HG03175 (cell line): ENCODE measurements at regions not wholly inside any gene's neighbourhood (a gene's known extent, or its start where the extent isn't known, plus 50 kb on each side); places are given as distances from the start of the nearest gene placed in this dataset.

Source experiments
- ATAC-seq: cut with Tn5 transposase; IDR thresholded peaks from one replicate; pipeline ENCODE4 v1.9.1; 2021; ENCODE audit warnings: mild to moderate bottlenecking, moderate library complexity; ENCODE audit not compliant: unreplicated experiment

DNA sequence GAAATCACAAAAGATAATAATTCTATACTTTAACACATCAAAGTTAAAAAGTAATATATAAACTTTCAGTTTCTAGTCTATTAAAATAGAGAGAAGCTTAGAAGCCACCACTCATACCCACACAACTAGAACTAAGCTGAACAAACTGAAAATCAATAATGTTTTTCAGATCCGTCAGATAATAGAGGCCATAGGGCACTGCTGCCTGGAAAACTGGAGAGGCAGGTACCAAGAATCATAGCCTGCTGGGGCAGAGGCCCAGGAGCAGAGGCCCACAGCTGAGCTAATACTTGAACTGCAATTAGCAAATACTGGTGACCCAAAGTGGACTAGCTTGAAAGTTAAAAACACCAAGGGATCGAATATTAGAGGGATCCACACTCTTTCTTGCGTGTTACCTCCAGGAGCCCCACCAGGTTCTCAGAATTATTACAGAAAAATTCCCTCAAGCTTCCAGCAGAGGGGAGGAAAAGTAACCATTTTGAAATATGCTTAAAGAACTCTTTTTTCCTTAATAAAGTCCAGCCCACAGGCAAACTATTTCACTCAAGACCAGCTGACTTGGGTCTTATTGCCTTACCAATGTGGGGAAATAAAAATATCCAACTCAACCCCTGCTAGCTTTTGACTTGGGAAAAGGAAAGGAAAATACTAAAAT lies 774.1 kb upstream of the IGFBP3 start:
- no peak for ATAC-seq

DNA sequence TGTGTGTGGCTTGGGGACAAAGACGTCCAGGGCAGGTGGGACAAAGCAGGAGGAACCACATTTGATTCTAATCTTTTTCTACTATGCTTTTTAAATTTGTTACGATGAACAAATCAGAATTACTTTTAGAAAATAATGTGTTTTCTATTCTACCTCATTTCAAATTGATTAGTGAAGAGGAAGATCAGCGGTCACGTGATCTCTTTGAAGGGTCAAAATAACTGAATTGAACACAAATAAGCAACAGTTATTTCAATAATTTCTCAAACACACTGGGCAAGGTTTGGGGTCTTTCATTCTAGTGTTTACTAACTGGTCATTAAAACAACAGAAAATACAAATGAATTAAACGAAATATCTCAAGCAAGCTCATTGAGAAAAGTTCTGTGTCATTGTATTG lies 773.0 kb upstream of the IGFBP3 start:
- ATAC-seq: no peak

DNA sequence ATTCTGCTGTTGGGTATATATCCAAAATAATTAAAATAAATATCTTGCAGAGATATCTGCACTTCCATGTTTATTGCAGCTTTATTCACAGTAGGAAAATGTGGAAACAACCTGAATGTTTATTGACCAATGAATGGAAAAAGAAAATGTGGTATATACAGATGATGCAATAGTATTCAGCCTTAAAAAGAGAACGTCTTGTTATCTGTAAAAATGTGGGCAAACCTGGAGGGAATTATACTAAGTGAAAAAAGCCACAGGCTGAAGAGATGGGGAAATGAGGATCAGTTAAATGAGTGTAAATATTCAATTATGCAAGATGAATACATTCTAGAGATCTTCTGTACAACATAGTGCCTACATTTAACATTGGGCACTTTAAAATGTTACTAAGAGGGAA lies 766.1 kb upstream of the IGFBP3 start:
- no peak for ATAC-seq

DNA sequence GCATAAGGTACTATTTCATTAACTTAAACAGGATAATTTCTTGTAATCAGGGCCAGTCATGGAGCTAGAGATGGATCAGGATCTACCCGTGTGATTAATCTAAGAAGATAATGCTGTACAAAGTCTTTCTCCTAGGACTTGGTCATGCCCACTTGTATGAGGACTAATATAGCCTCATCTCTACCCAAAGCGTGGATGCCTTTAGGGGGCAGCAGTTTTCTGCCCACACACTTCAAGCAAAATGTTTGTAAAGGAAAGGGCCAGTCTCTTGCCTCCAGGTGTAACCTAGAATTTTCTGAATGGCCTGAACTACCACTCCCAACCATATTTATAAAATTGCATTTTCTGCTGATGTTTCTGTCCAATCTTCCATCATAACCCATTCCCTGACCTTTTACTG lies 764.0 kb upstream of the IGFBP3 start:
- ATAC-seq: no peak

DNA sequence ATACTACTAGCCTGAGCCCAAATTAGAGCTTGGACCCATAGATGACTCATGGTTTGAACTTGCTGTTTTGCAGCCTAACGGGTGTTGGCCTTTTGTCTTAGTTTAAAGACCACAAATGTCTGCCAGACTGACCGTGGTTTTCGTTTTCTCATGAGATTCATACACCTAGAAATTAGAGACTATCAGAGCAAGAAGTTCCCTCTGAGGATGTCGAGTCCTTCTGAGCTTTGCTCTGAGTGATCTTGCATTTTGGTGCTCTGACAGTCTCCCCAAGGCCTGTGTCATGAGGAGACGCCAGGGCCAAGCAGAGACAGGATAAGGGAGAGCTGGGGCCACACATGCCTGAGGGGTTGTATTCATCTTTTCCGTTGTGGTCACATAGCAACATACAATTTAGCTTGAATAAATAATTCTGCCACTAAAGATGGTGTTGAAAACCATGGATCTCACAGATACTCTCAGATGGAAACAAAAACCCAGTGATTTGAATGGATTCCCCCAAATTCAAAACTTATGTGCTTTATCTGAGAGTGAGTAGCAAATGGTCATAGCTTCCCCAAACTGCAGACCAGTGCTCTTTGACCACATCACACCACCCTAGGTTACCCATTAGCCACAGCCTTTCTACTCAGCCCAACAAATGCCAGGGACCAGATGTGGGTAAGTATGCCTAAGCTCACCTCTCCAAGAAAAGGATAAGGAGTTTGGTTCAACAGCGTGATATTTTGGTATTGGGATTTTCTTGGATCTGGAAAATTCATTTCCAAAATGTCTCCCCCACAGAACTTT lies 762.0 kb upstream of the IGFBP3 start:
- no peak for ATAC-seq

DNA sequence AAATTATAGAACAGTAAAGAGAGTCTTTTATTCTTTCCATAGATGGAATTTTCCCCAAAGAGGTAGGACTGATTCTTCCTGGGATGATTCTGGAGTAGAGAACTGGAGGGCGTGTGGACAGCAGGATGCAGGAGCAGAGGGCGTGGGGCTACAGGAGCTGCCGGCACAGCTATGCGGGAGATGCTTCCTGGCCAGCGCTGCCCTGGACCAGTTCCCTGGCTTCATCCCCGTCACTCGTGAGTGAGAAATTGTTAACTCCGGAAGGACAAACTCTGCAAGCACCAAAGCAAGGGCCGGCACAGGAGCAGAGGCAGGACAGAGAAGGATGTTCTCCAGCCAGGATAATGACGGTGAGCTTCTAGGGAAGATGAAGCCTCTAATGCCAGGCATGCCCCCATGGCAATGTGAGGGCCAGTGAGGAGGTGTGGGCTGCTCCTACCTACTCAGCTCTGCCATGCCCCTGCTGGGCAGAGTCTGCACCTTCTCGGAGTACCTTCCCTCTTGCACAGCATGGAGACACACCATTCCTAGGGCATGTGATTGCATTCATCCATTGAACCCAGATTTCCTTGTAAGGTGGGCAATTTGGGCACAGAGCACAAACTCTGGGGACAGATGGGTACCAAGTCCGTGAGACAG lies 760.9 kb upstream of the IGFBP3 start:
- ATAC-seq: no peak

DNA sequence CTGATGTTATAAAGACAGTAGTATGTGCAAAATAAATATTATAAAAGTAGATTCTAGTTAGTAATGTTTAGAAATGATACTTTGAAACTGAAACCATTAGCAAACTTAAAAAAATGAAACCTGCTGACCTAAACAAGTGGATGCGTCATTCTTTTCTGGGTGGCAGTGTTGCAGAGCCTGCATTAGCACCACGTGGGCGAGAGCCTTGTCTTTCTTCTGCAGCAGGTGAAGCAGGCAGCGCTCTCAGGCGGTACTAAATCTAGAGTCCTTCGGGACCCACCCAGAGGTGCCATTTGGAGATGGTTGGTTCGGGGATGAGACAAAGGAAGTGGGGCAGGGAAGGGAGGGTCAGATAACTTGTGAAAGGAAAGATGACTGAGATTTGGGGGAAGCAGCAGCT lies 759.1 kb upstream of the IGFBP3 start:
- no peak for ATAC-seq

DNA sequence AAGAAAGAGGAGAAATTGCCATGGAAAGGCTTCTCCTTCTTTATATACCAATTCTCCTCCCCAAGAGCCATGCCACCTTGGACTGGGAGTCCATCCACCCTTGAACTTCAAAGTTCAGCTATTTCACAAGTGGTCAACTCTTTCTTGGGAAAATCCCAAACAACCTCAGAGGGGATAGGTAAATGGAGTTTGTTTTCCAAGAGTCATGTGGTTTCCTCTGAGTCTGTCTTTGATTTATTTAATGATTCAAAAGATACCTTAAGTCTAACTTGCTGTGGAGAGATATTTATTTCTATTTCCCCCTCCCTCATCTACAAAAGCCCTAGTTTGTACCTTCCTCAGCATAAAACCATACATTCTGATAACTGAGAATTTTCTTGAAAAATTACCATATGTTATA lies 758.6 kb upstream of the IGFBP3 start:
- ATAC-seq: no peak

DNA sequence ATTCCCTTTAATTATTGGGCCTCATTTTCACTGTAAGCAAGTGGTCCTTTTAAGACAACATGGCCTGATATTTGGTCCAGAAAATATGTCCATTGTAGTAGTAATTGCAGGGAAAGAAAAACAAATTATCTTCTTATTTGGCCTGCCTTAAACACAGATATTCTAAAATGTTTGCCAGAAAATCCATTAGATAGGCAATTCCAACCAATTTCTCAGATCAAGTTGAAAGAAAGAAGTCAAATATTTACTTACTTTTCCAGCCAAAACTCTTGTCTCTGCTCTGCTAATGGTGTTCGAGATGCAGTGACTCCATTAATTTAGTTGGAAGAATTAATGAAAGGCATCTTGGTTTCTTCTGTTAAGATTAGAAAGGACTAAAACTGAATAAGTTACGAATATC lies 757.3 kb upstream of the IGFBP3 start:
- ATAC-seq: no peak

DNA sequence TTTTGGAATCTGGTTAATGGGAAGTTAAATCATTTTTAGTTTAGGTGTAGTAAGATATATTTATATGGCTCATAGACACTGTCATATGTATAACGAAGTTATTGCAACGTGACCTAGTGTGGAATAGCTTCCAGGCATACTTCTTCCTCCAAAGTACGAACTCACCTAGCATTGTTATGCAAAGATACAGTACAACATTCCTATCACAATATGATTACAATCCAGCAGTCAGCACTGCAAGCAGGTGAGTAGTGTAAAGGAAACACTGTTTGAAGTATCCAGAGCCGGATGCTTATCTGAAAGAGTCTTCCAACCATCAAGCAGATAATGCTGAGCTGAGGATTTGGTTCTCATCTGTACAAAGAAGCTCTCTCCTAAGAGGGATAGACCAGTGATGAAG lies 754.4 kb upstream of the IGFBP3 start:
- ATAC-seq: no peak

DNA sequence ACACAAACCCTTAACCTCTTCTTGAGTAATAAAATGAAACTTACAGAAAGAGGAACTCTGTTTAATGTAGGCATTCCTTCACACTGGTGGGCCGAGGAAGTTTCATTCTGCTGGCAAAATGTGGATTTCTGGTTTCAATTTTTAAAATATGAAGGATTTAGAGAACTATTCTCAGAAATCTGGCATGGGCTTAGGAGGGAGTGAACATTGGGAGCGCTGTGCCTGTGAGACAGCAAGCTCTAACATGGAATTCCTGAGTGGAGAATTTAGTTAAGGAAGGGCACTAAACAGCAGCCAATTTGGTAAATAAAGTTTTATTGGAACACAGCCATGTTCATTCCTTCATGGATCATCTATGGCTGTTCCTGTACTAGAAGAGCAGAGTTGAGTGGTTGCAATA lies 751.8 kb upstream of the IGFBP3 start:
- no peak for ATAC-seq

DNA sequence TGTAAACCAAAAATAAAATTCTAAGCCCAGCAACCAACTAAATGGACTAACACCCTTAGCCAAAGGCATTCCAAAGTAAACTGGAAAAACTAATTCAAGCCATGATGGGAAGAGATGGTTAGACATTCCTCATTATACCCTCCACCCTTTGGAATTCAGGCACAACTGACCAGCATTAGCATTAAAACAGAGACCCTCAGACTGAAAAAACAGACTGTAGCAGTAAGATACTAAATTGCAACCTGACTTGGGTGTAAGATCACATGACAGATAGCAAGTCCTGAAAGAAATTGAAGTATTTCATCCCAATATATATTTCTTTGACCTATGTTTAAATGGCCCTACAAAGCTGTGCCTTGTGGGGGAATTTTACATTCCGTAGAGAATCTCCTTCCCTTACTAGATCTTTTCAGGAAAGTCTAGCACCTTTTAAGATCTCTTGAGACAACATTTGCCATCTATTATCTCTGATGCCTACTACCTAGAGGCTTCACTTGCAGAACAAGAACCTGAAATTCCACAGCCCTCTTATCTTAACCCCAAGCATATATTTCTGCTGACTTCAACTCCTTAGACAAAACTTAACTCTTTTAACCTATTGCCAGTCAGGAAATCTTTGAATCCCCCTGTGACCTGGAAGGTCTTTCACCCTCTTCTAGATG lies 750.2 kb upstream of the IGFBP3 start:
- ATAC-seq: no peak

DNA sequence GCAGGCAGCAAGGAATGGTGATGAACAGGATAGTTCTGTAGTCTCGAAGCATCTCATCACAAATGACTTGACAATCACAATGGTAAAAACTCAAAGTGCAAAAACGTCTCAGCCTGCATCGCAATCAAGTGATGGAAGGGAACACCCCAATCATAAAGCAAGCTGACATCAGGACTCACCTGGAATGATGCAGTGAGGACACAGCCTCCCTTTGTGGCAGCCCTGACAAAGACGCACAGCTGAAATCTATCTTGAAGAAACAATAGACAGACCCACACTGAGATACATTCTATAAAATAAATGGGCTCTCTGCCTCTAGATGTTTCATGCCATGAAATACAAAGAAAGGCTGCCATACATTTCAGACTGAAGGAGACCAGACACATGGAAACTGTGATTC lies 748.0 kb upstream of the IGFBP3 start:
- ATAC-seq: no peak

DNA sequence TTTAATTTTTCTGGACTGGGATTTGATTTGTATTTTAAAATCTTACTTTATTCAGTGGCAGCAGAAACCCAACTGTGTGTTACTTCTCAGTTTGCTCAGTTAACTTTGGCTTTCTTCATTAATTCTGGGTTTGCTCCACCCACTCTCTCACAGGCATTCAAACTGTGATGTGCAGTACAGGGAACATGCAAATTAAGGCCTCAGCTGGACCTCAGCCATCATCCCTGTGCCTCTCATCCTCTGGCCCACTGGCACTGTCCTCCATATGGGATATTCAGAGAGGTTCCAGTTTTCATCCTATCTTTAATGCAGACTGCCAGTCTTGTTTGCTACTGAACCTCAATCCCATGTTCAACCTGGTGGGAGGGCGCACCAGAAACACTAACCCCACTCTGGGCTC lies 743.4 kb upstream of the IGFBP3 start:
- no peak for ATAC-seq

DNA sequence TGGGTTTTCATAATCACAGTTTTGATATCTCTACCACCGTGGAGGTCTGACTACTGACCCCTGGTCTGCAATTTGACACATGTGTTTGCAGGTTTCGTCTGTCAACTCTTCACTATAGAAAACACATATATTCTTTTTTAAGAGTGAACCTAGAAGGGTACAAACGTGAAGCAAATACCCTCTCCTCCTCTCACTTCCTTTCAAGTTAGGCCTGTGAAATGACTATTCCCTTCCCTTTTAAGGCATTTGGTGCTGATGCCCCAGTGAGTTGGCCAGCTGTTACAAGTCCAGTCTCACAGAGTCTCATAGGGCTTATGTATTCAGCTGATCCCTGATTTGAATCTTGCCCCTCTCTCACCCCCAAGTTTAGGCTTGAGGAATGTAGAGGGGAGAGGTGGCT lies 742.0 kb upstream of the IGFBP3 start:
- ATAC-seq: no peak

DNA sequence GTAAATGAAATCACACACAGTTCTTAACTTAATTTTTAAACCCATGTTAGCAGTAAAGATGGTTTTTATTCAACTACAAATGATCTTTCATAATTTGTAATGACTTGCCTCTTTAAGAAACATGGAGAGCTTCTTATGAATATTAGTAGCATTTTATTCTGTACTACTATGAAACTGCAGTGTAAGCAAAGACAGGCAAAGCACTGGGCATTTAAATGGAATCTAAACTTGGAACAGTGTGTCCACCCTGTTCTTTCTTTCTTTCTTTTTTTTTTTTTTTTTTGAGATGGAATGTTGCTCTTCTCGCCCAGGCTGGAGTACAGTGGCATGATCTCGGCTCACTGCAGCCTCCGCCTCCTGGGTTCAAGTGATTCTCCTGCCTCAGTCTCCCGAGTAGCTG lies 740.4 kb upstream of the IGFBP3 start:
- ATAC-seq: no peak

DNA sequence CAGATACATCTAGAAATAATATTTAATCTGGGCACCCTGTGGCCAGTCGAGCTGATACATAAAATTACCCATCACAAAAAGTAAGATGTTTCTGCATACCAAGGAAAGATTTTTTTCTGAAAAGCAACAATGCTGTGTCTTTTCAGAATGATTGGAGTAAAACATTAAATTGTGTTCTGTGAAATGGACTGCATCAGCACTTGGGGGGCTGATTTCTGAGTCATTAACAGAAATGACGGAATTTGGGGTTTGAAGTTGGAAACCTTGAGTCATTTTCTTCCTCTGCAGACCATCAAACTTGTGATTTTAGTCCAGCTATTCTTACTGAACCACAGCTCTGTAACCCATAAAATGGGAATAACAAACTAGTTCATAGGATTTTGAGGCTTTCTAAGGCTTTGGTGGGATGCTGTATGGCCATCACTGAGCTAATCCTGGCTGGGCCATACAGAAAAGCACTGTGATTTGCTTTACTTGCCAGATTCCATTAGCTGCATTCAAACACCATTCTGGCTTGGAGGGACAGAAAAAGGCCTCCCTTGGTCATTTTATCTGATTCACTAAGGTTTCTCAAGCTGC lies 739.4 kb upstream of the IGFBP3 start:
- no peak for ATAC-seq

DNA sequence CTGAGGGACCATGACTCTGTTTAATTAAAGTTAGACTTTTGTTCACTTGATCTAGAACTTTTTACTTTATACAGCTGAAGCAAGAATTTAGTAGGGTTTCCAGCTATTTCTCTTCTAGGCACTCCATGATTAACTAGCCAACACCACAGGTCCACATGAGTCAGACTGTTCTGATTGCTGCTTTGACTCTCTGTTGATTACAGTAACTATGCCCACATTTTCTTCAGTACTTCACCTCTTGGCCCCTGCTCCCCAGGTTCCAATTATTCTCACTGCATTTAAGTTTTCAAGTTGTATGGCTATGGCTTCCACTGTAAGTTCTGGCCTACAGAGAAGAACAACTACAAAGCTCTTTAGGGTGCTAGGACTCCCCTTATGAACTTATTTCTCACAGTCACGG lies 737.2 kb upstream of the IGFBP3 start:
- no peak for ATAC-seq

DNA sequence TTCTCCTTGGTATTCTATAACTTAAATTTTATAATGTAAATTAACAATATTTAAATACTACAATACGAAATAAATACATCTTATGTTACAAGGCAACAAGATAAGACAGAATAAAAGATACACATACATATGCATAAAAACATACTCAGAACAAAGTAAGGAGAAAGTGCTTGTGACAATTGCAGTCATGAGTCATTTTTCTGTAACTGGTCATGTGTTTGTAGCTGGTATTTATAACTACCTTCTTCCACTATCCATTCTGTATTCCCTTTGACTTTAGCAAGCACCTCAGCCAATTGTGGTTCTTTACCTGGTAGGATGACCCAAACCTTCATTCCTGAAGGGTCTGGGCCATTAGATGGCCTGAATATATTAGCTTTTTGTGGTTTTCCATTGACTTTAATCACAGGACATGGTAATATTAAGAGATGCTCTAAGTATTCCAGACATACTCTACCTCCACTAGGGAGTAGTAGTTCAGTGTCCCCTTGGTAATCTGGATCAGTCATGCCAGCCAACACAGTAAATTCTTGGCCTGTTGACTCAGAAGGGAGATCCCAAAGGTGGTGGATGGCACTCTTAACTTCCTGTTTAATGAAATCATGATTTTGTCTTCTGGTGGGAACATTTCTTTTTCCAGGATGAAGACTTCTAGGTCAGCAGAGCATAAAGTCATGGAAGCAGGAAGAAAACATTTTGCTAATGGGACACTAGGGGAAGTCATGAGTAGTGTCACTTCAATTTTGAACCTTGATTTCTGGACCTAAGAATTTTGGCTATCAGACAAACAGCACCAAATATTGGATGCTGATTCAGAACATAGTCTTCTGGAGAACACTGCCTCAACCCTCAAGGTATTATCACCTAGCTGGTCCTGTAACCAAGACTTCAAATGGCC lies 733.7 kb upstream of the IGFBP3 start:
- ATAC-seq: no peak

DNA sequence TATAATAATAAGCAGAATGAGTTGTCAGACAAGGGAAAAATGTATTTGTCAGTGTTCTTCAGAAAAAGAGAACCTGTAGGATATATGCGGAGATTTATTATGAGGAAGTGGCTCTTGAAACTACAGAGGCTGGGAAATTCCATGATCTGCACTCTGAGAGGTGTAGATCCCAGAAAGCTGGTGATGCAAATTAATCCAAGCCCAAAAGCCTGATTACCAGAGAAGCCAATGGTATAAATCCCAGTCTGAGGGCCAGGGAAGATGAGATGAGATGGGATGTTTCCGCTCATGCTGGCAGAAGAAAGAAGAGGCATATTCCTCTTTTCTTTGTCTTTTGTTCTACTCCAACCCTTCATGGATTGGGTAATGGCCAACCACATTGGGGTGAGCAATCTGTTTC lies 732.8 kb upstream of the IGFBP3 start:
- ATAC-seq: no peak
